Neuron (in vitro differentiated cells): ENCODE measurements at regions not wholly inside any gene's neighbourhood (a gene's known extent, or its start where the extent isn't known, plus 50 kb on each side); places are given as distances from the start of the nearest gene placed in this dataset.

Source experiments
- H2AFZ ChIP-seq: one replicate; pipeline ENCODE4 v1.6.1; 2013; ENCODE audit warnings: low read depth, mild to moderate bottlenecking, inconsistent platforms, low read length, moderate library complexity
- H3K27me3 ChIP-seq: one replicate; pipeline ENCODE4 v1.6.1; 2013; ENCODE audit warnings: low read length; ENCODE audit not compliant: insufficient read depth
- H3K36me3 ChIP-seq: one replicate; pipeline ENCODE4 v1.6.1; 2013; ENCODE audit warnings: low read length; ENCODE audit not compliant: insufficient read depth
- H3K4me1 ChIP-seq: one replicate; pipeline ENCODE4 v1.6.1; 2013; ENCODE audit warnings: low read length; ENCODE audit not compliant: insufficient read depth
- H3K4me3 ChIP-seq: 2 replicates; pipeline ENCODE4 v1.5.1; 2013; ENCODE audit warnings: mild to moderate bottlenecking, low read length, moderate library complexity
- H3K9me3 ChIP-seq: one replicate; pipeline ENCODE4 v1.6.1; 2013; ENCODE audit warnings: low read length

- no peaks in the 10 kb centered on the region for H3K4me1 ChIP-seq
- no peak overlapping the region for H2AFZ ChIP-seq
- no peaks in the 10 kb centered on the region for H3K27me3 ChIP-seq
- H3K36me3 ChIP-seq = no peaks in the 10 kb centered on the region
- H3K4me3 ChIP-seq = no peak overlapping the region
- no peaks in the 10 kb centered on the region for H3K9me3 ChIP-seq
Measured at GRCh38 chr13:37257706-37258105, 152.2 kb upstream of the CSNK1A1L start.

GRCh38 chr13:37257051-37257450 is 151.6 kb upstream of the CSNK1A1L start:
- Histone ChIP-seq H3K4me3 (no peak overlapping the region), H2AFZ (no peak overlapping the region), H3K27me3 (no peaks in the 10 kb centered on the region), H3K4me1 (no peaks in the 10 kb centered on the region), H3K36me3 (no peaks in the 10 kb centered on the region), H3K9me3 (no peaks in the 10 kb centered on the region)

- no peak overlapping the region for H3K4me3 ChIP-seq
Measured at GRCh38 chr13:37241786-37242185, 136.3 kb upstream of the CSNK1A1L start.

GRCh38 chr13:37230346-37230745 is 124.9 kb upstream of the CSNK1A1L start:
- no peak overlapping the region for H2AFZ ChIP-seq
- no peak overlapping the region for H3K4me3 ChIP-seq
- H3K9me3 ChIP-seq = no peaks in the 10 kb centered on the region
- no peaks in the 10 kb centered on the region for H3K4me1 ChIP-seq
- no peaks in the 10 kb centered on the region for H3K27me3 ChIP-seq
- no peaks in the 10 kb centered on the region for H3K36me3 ChIP-seq

More at GRCh38 chr13:37241786-37242185, 136.3 kb upstream of the CSNK1A1L start:
- Histone ChIP-seq H2AFZ (no peak overlapping the region), H3K36me3 (no peaks in the 10 kb centered on the region), H3K27me3 (no peaks in the 10 kb centered on the region), H3K4me1 (no peaks in the 10 kb centered on the region), H3K9me3 (no peaks in the 10 kb centered on the region)

- no peaks in the 10 kb centered on the region for H3K9me3 ChIP-seq
- no peak overlapping the region for H3K4me3 ChIP-seq
- no peaks in the 10 kb centered on the region for H3K4me1 ChIP-seq
- H3K27me3 ChIP-seq = no peaks in the 10 kb centered on the region
- H2AFZ ChIP-seq = no peak overlapping the region
- H3K36me3 ChIP-seq = no peaks in the 10 kb centered on the region
Measured at GRCh38 chr13:37229931-37230330, 124.5 kb upstream of the CSNK1A1L start.

- H3K9me3 ChIP-seq = no peaks in the 10 kb centered on the region
- no peak overlapping the region for H3K4me3 ChIP-seq
- no peaks in the 10 kb centered on the region for H3K36me3 ChIP-seq
- no peaks in the 10 kb centered on the region for H3K27me3 ChIP-seq
- no peak overlapping the region for H2AFZ ChIP-seq
- H3K4me1 ChIP-seq = no peaks in the 10 kb centered on the region
Measured at GRCh38 chr13:37226971-37227370, 121.5 kb upstream of the CSNK1A1L start.

GRCh38 chr13:37225414-37226070 is 120.1 kb upstream of the CSNK1A1L start:
- no peak overlapping the region for H2AFZ ChIP-seq
- no peaks in the 10 kb centered on the region for H3K4me1 ChIP-seq
- H3K4me3 ChIP-seq = no peak overlapping the region

GRCh38 chr13:37216331-37216730 is 110.9 kb upstream of the CSNK1A1L start:
- Histone ChIP-seq H3K4me3 (no peak overlapping the region), H3K9me3 (no peaks in the 10 kb centered on the region), H3K4me1 (no peaks in the 10 kb centered on the region), H3K36me3 (no peaks in the 10 kb centered on the region), H2AFZ (no peak overlapping the region), H3K27me3 (no peaks in the 10 kb centered on the region)

More at GRCh38 chr13:37225414-37226070, 120.1 kb upstream of the CSNK1A1L start:
- Histone ChIP-seq H3K9me3 (no peaks in the 10 kb centered on the region), H3K27me3 (no peaks in the 10 kb centered on the region), H3K36me3 (no peaks in the 10 kb centered on the region)

GRCh38 chr13:37212826-37213225 is 107.4 kb upstream of the CSNK1A1L start:
- no peaks in the 10 kb centered on the region for H3K9me3 ChIP-seq
- no peaks in the 10 kb centered on the region for H3K4me1 ChIP-seq
- no peaks in the 10 kb centered on the region for H3K27me3 ChIP-seq
- H3K4me3 ChIP-seq = no peak overlapping the region
- H3K36me3 ChIP-seq = no peaks in the 10 kb centered on the region
- H2AFZ ChIP-seq = no peak overlapping the region

GRCh38 chr13:37211487-37211886 is 106.0 kb upstream of the CSNK1A1L start:
- Histone ChIP-seq H3K9me3 (no peaks in the 10 kb centered on the region), H2AFZ (no peak overlapping the region), H3K36me3 (no peaks in the 10 kb centered on the region), H3K4me1 (no peaks in the 10 kb centered on the region), H3K4me3 (no peak overlapping the region), H3K27me3 (no peaks in the 10 kb centered on the region)

- no peaks in the 10 kb centered on the region for H3K4me1 ChIP-seq
- no peaks in the 10 kb centered on the region for H3K27me3 ChIP-seq
- no peak overlapping the region for H3K4me3 ChIP-seq
- H3K9me3 ChIP-seq = no peaks in the 10 kb centered on the region
- H2AFZ ChIP-seq = no peak overlapping the region
- no peaks in the 10 kb centered on the region for H3K36me3 ChIP-seq
Measured at GRCh38 chr13:37209621-37210580, 104.4 kb upstream of the CSNK1A1L start.

GRCh38 chr13:37207691-37208451 is 102.4 kb upstream of the CSNK1A1L start:
- H2AFZ ChIP-seq = no peak overlapping the region
- H3K4me1 ChIP-seq = no peaks in the 10 kb centered on the region
- H3K36me3 ChIP-seq = no peaks in the 10 kb centered on the region
- H3K9me3 ChIP-seq = no peaks in the 10 kb centered on the region
- no peak overlapping the region for H3K4me3 ChIP-seq
- no peaks in the 10 kb centered on the region for H3K27me3 ChIP-seq

GRCh38 chr13:37202264-37202663 is 96.8 kb upstream of the CSNK1A1L start:
- no peaks in the 10 kb centered on the region for H3K9me3 ChIP-seq
- H3K4me1 ChIP-seq = peaks cover 4% of the 10 kb centered on the region
- no peaks in the 10 kb centered on the region for H3K36me3 ChIP-seq
- H3K4me3 ChIP-seq = no peak overlapping the region
- no peak overlapping the region for H2AFZ ChIP-seq
- no peaks in the 10 kb centered on the region for H3K27me3 ChIP-seq
